Heart left ventricle (tissue), 13 donors: ENCODE measurements at regions not wholly inside any gene's neighbourhood (a gene's known extent, or its start where the extent isn't known, plus 50 kb on each side); places are given as distances from the start of the nearest gene placed in this dataset.
"Not testable (repeated sequence)": the region's sequence is repeated elsewhere in the genome, so short reads cannot be mapped to it uniquely, and the experiment has no call there.

ENCODE experiments used
- CTCF ChIP-seq, 12 donors: fragments of 200-600 bp; sonication (generic) in 4 of 12; IDR thresholded peaks; one replicate each; pipeline versions ENCODE4 v1.5.0 to v1.8.0; 2018 to 2022; ENCODE audit warnings: antibody characterized with exemption in 12 of 12, mild to moderate bottlenecking in 5 of 12
- POLR2A ChIP-seq, 2 donors: fragments of 450-650 bp; IDR thresholded peaks; one replicate each; pipeline ENCODE4 v1.6.1; 2017; ENCODE audit warnings: antibody characterized with exemption in 2 of 2, mild to moderate bottlenecking in 2 of 2, moderate library complexity in 2 of 2
- donor health status: ischemic (EF 13 %, LVEDD 7.1; RV severe dilation, severe dysfunction).
- donor health status: DM: no; HTN: yes; CAD: no.
- donor health status: DM: no; HTN: no; CAD: no.
- donor health status: ischemic (EF 25% LVEDD 6.9; RV normal size, moderate dysfunction).
- donor health status: ischemic (EF 25% LVEDD 5.7; RV mildly dilated, moderate dysfunction).
- donor health status: ischemic (EF 35%, LVEDD 5.7; RV mildly dilated, moderate dysfunction).
- donor health status: nonischemic (EF 11% LVEDD 7.7; RV severe dilation, severe dysfunction).
- donor health status: DM: yes; HTN: yes; CAD: no.
- donor health status: PGD.
- donor health status: ischemic (EF 29% LVEDD 5.4; RV normal size, mild dysfunction).
- donor health status: nonischemic (EF 23%, LVEDD 6.1; RV moderate dilation, normal function).

- TF ChIP-seq CTCF, POLR2A (IDR thresholded peaks at IDR 0.05): not testable (repeated sequence)
Measured at GRCh38 chr4:189658831-189659230, 281.8 kb upstream of the FRG1 start.
